Gastrocnemius medialis (tissue), 4 donors: ENCODE measurements at regions not wholly inside any gene's neighbourhood (a gene's known extent, or its start where the extent isn't known, plus 50 kb on each side); places are given as distances from the start of the nearest gene placed in this dataset.

Experiments used
- POLR2A ChIP-seq, 2 donors: fragments of 450-650 bp; IDR thresholded peaks; one replicate each; pipeline ENCODE4 v1.6.1; 2017; ENCODE audit warnings: antibody characterized with exemption in 2 of 2, mild to moderate bottlenecking in 2 of 2, moderate library complexity in 2 of 2
- TF ChIP-seq, protein P1 (sequence below), 5 experiments: fragments of 450-650 bp in 3 of 5; fragments of 200-600 bp in 2 of 5; sonication (generic) in 2 of 5; IDR thresholded peaks in 4 of 5; conservative IDR thresholded peaks in 1 of 5; 1 replicate in 4 of 5; 2 replicates in 1 of 5; pipeline ENCODE4 v1.5.1; 2016 to 2019; ENCODE audit warnings: antibody characterized with exemption in 5 of 5, mild to moderate bottlenecking in 3 of 5, moderate library complexity in 3 of 5

DNA sequence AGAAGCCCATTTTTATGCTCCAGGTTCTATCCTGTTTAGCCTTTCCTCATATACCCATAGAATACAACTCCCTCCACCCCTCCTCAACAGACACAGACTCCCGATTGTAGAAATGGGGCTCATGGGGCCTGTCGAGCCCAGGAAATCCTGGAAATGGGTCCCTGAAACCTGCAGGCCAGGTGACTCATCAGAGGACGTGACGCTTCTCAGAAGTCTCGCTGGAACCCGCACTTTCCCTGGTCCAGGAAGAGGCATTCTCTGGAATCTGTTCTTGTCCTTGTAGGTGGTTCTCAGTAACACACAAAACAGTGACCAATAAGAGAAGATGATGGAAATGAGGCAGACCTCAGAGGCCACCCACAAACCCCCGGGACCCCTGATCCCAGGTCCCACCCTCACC is 244.8 kb upstream of the PPP2R2D start:
- no peak for TF ChIP-seq POLR2A (IDR thresholded peaks at IDR 0.05)
- TF ChIP-seq, protein P1, sequence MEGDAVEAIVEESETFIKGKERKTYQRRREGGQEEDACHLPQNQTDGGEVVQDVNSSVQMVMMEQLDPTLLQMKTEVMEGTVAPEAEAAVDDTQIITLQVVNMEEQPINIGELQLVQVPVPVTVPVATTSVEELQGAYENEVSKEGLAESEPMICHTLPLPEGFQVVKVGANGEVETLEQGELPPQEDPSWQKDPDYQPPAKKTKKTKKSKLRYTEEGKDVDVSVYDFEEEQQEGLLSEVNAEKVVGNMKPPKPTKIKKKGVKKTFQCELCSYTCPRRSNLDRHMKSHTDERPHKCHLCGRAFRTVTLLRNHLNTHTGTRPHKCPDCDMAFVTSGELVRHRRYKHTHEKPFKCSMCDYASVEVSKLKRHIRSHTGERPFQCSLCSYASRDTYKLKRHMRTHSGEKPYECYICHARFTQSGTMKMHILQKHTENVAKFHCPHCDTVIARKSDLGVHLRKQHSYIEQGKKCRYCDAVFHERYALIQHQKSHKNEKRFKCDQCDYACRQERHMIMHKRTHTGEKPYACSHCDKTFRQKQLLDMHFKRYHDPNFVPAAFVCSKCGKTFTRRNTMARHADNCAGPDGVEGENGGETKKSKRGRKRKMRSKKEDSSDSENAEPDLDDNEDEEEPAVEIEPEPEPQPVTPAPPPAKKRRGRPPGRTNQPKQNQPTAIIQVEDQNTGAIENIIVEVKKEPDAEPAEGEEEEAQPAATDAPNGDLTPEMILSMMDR (IDR thresholded peaks at IDR 0.05 in 4 of 5, conservative IDR thresholded peaks at IDR 0.05 in 1 of 5), result no peak
